Karpas-422 (cell line): ENCODE measurements at regions not wholly inside any gene's neighbourhood (a gene's known extent, or its start where the extent isn't known, plus 50 kb on each side); places are given as distances from the start of the nearest gene placed in this dataset.

Source experiments
- DNase-seq: peaks from one replicate; pipeline ENCODE4 v3.0.0-alpha.2; 2015
- H2AFZ ChIP-seq: fragments of 200-600 bp; sonication (generic); 2 replicates; pipeline ENCODE4 v1.6.1; 2014; ENCODE audit warnings: antibody characterized with exemption, low read length, mixed read lengths
- H3K27ac ChIP-seq: fragments of 200-600 bp; sonication (generic); 2 replicates; pipeline ENCODE4 v1.5.1; 2014; ENCODE audit warnings: mild to moderate bottlenecking, low read length, moderate library complexity
- H3K27me3 ChIP-seq: fragments of 200-600 bp; sonication (generic); 2 replicates; pipeline ENCODE4 v1.6.1; 2014; ENCODE audit warnings: low read length, mixed read lengths
- H3K36me3 ChIP-seq: fragments of 200-600 bp; sonication (generic); 2 replicates; pipeline ENCODE4 v1.6.1; 2014; ENCODE audit warnings: low read length, mixed read lengths; ENCODE audit not compliant: insufficient read depth
- H3K4me1 ChIP-seq: fragments of 200-600 bp; sonication (generic); 2 replicates; pipeline ENCODE4 v1.6.1; 2014; ENCODE audit warnings: mild to moderate bottlenecking, low read length, mixed read lengths
- H3K4me2 ChIP-seq: fragments of 200-600 bp; sonication (generic); 2 replicates; pipeline ENCODE4 v1.6.1; 2014; ENCODE audit warnings: low read length, low read depth, mild to moderate bottlenecking; ENCODE audit not compliant: poor library complexity, severe bottlenecking
- H3K4me3 ChIP-seq: fragments of 200-600 bp; sonication (generic); 2 replicates; pipeline ENCODE4 v1.5.1; 2014; ENCODE audit warnings: mild to moderate bottlenecking, antibody characterized with exemption, low read length, mixed read lengths
- H3K79me2 ChIP-seq: fragments of 200-600 bp; sonication (generic); 2 replicates; pipeline ENCODE4 v1.6.1; 2014; ENCODE audit warnings: mild to moderate bottlenecking, low read length, mixed read lengths
- H3K9ac ChIP-seq: fragments of 200-600 bp; sonication (generic); 2 replicates; pipeline ENCODE4 v1.6.0; 2014; ENCODE audit warnings: low read length
- H3K9me2 ChIP-seq: fragments of 200-600 bp; sonication (generic), shearing (Covaris generic); replicated peaks from 2 replicates; pipeline ENCODE4 v1.6.0; 2014; ENCODE audit warnings: mild to moderate bottlenecking, low read length, moderate library complexity; ENCODE audit not compliant: insufficient read depth
- H3K9me3 ChIP-seq: fragments of 300-700, 200-600 bp; sonication (generic); 2 replicates; pipeline ENCODE4 v1.6.1; 2014; ENCODE audit warnings: low read length, mixed read lengths
- H4K20me1 ChIP-seq: fragments of 200-600 bp; sonication (generic); 2 replicates; pipeline ENCODE4 v1.6.1; 2014; ENCODE audit warnings: mild to moderate bottlenecking, antibody characterized with exemption, low read length, low read depth; ENCODE audit not compliant: insufficient read depth

GRCh38 chr4:137583671-137584070, 51.4 kb upstream of the PCDH18 start:
- Histone ChIP-seq H3K79me2 (no peaks in the 10 kb centered on the region), H3K4me3 (no peak overlapping the region), H3K27ac (no peak overlapping the region), H3K9me3 (peaks cover 3% of the 10 kb centered on the region; the same call in 1 of the 2 replicates), H3K27me3 (no peaks in the 10 kb centered on the region), H3K9ac (no peak overlapping the region), H3K4me2 (no peak overlapping the region), H2AFZ (no peak overlapping the region), H4K20me1 (no peaks in the 10 kb centered on the region), H3K36me3 (no peaks in the 10 kb centered on the region), H3K9me2 (peaks cover 3% of the 10 kb centered on the region), H3K4me1 (no peaks in the 10 kb centered on the region)
- no peak for DNase-seq
